GM21717 (cell line): ENCODE measurements at regions not wholly inside any gene's neighbourhood (a gene's known extent, or its start where the extent isn't known, plus 50 kb on each side); places are given as distances from the start of the nearest gene placed in this dataset.

Experiments
- ATAC-seq: cut with Tn5 transposase; IDR thresholded peaks from one replicate; pipeline ENCODE4 v1.9.1; 2021; ENCODE audit warnings: mild to moderate bottlenecking, moderate library complexity; ENCODE audit not compliant: unreplicated experiment

DNA sequence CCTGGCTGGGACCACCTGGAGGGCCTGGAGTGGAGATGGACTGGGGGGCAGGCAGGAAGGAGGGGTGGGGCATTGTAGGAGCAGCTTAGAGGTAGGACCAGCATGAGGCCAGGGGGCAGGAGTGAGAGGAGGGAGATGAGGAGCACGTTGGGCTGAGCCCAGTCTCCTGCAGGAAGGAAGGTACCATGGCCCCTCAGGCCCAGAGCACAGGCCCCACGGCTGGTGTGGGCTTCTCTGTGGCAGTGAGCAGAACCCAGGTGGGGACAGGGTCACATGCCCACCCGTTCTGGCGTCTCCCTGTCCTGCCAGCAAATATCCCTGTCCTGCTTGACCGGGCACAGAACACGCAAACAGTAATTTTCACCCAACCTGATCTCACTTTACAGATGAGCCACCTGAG is 141.8 kb downstream of the ENGASE start:
- no peak for ATAC-seq

DNA sequence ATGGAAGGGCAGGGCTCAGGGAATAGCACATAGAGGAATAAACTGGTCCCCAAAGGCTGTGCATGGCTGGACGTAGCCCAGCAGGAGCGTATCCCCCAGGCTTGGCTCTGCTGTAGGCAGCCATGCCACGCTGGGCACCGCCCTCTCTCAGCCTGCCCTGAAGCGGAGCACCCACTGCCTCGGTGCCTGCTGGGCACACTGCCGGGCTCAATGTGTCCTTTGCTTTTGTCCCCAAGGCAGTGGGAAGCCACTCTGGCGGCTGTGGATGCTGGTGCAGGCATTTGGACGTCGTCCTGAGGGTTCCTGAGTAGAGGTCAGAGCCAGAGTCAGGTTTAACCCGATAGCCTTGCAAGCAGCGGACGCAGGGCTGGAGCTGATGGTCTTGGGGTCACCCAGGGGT is 141.0 kb downstream of the ENGASE start:
- no peak for ATAC-seq

DNA sequence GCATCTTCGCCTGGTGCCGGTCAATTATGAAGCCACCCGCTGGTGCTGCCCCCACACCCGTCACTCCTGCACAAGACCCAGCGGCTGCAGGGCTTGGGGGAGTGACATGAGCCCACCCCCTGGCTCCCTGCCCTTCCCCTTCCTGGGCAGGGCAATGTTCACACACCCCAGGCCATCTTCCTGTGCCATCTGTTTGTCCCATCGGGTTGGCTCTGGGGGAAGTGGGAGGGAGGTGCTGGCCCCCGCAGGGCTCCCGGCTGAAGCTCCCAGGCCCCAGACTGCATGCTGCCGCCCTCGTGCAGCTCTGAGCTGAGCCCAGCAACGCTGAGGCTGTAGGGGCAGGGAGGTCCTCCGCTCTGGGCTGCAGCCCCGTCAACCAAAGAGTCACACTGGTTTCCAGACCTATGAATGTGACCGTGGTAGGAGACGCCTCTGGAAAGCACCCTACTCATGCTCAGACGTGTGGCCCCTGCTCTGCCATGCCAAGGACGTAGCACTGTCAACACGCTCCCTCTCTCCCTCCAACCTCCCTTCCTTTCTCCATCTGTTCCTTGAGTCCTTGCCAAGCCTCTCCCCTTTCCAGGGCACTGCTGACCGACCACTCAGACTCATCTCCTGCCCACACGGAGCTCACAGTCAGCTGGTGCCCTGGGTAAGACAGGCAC is 140.4 kb downstream of the ENGASE start:
- ATAC-seq = no peak

DNA sequence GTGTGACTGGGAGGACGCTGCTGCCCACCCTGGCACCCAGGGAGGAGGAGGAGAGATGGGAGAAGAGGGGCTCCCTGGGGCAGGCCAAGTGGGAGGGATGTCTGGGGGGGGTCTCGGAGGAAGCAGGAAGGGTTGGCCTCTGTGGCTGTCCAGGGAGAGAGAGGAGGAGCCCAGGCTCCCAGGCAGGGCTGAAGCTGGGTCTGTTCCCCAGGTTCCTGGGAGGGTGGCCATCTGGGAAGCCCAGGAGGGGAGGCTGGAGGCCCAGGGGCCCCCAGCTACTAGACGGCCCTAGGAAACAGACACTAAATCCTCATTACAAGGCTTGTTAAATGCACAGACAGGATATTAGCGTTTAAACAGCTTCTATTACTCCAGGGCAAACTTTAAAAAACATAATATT is 139.8 kb downstream of the ENGASE start:
- no peak for ATAC-seq

DNA sequence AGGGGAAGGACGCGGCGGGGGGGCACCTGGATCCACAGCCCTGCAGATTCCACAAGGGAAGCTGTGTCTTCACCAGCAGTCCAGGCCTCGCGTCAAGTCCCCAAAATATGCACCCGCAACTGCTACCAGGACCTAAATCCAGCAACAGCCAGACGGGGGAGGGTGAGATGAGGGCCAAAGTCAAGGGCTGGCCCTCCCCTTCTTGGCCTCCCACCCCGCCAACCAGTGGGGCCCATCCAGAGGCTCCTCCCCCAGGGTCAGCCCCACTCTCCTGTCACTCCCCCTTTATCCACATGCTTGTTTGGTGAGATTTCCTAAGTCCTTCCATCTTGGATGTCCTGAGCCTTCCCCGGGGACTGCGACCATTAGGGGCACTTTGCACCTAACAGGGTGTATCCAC is 138.7 kb downstream of the ENGASE start:
- no peak for ATAC-seq

DNA sequence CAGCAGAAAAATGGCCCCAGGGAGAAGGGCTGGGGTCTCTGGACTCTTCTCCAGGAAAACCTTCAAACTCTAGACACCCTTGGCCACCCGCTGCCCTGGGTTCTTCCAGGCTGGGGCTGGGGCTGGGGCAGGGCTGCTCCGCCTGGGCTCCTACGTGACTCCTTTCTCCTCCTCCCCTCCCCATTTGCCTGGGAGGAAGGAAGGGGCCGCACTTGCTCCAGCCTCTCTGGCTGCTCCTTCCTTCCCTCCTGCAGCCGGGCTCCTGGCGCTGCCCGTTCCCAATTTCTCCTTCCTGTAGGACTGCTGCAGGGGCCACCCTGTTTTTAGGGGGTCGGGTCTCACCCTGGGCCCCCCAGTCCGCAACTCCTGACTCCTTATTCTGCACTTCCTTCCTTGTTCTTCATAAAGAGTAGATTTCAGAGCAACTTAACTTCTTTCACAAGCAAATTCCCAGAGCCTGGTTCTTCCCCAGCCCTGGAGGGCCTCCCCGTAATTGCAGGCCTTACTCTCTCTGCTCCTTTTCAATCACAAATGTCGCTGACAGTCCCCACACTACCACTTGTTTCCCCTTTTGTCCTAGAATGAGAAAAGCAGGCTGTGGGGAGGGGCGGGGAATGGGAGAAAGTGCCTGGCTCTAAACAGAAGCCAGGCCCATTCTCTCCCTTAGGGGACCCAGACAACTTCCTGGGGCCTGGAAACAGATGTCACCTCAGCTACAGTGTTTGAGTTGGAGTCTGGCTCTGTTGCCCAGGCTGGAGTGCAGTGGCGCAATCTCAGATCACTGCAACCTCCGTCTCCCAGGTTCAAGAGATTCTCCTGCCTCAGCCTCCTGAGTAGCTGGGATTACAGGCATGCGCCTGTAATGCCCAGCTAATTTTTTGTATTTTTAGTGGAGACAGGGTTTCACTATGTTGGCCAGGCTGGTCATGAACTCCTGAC is 137.8 kb downstream of the ENGASE start:
- no peak for ATAC-seq

DNA sequence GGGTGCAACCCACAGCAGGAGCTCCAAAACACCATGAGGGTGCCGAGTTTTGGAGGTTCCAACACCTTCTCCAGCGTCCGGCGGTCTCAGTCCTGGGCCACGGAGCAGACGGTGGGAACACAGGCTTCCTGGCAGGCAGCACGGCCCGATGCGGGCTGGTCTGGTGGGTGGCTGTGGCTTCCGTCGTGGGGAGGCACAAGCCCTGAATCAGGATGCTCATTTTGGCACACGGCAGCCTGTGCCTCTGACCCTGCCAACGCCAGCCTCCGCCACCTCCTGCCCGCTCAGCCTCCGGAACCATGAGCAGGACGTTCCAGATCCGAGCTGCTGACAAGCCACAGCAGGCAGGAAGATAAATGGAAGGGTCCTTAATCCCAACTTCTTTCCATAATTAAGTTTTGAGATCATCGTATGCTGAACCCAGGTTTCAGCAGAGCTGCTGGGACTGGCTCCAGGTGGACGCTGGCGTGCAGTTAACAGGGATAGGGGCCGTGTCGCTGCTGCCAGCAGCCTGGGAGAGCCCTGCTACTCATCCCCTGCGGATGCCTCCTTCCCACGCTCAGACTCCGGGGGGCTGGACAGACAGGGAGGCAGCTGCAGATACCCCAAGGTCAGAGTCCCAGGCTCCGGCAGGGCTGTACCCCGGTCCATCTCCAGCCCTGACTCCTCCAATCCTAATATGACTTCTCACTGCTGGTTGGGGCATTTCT is 136.6 kb downstream of the ENGASE start:
- no peak for ATAC-seq

DNA sequence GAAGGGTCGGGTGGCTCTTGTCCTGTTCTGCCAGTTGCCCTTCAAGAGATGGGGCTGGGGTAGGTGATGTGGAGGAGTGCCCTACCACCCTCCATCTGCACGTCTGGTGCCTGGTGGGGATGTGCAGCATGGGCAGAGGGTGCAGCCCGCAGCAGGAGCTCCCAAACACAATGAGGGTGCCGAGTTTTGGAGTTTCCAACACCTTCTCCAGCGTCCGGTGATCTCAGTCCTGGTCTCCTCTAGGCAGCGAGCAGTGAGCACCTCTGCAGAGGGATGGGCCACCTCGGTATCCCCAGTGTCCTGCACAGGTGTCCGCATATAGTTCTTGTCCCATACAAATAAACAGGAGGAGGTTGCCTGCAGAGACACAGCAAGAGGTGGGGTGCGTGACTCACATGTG is 136.0 kb downstream of the ENGASE start:
- ATAC-seq = no peak

DNA sequence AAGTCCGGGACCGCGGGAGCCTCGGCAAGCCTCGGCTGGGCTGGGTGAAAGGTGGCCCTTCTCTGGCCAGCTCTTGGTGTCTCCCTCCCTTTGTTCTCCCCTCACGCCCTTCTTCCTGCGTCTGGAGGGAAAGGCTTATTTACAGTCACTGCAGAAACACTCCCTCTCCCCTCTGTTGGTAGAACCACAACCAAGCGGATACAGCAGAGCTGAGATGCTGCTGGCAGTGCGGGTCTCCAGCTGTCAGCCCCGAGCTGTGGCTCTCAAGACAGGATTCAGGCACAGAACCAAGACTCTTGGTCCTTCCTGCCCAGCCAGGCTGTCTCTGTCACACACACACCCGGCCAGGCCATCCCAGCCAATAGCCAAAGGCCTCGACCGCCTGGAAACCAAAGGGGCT is 133.3 kb downstream of the ENGASE start:
- ATAC-seq = no peak

DNA sequence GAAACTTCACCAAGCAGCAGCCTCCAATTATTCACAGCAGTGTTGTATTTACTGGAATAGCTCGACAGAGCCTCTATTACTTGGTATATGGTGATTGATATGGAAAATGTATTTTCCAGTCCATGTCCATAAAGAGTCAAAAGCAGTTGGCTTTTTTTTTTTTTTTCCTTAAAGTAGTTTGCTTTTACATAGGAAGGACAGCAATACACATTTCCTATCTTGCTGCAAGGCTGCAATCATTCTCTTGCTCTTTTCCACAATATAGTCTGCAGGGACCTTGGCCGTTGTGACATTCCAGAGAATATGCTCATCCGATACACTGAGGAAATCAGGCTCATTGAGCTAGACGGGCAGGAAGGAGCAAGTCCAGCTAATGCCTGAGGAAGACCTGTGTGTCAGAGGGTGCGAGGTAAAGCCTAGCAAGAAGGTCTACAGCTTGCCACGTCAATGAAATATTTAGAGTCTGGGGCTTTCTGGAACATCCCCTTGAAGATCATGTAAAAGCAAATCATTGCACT is 131.1 kb downstream of the ENGASE start:
- no peak for ATAC-seq

DNA sequence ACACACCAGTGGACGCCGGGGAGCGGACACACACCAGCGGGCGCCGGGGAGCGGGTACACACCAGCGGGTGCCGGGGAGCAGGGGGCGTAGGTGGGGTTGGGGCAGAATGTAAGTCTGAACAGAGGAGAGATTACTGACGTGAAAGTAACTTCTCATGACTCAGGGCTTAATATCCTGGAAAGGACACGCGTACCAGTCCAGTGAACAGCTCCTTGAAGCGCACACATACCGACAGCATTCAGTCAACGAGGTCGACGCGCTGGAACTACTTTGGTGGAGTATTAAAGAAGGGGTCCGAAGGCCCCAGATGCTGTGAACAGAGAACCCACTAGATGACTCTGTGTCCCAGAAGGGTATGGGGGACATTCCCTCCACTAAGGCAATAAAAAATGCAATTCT is 129.6 kb downstream of the ENGASE start:
- no peak for ATAC-seq

DNA sequence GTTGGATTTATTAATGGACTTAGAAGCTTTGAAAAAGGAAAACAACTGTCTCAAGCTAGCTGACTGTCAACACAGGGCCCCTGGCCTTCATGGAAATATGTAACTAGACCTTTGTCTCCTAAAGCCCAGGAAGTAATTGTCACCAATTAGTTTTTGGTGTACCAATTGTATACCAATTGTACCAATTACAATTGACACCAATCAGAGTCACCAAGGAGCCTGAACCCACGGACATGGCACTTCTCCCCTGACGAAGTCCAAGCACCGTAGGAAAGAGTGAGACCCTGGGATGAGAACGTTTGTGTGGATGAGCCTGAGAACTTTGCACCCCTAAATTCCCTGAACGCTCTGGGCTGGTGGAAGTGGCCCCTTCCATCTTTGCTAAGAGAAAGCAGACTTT is 129.0 kb downstream of the ENGASE start:
- ATAC-seq = no peak

DNA sequence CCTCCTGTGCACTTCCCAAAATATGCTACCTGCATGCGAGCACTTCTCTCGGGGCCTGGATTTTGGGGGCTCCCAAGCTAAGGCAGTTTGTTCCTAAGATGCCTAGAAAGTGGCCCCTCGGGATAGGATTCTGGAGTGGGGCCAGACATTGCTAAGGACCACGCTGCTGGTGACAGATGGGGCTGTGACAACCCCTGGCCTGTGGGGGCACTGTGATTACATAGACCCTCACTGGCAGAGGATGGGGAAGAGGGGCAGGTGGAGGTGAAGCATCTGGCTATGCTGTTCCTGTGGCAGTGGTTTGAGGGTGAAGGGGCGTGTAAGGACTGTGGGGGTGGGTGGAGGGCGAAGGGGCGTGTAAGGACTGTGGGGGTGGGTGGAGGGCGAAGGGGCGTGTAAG is 128.4 kb downstream of the ENGASE start:
- no peak for ATAC-seq

DNA sequence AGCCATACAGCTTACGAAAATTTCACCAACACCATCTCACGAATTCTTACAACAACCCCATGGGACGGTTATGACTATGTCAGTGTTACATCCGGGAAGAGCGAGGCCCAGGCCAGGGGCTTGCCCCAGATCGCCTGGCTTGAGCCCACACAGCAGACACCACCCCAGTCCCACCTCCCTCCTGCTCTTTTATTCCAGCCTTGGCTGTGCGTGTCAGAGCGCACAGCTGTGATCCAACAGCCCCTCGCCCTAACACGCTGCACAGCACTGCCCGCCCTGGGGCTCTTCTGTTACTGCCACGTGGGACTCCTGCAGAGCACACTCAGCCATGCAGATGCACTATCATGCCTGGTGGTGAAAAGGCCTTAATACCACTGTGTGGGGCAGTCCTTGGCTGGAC is 127.9 kb downstream of the ENGASE start:
- ATAC-seq = no peak

DNA sequence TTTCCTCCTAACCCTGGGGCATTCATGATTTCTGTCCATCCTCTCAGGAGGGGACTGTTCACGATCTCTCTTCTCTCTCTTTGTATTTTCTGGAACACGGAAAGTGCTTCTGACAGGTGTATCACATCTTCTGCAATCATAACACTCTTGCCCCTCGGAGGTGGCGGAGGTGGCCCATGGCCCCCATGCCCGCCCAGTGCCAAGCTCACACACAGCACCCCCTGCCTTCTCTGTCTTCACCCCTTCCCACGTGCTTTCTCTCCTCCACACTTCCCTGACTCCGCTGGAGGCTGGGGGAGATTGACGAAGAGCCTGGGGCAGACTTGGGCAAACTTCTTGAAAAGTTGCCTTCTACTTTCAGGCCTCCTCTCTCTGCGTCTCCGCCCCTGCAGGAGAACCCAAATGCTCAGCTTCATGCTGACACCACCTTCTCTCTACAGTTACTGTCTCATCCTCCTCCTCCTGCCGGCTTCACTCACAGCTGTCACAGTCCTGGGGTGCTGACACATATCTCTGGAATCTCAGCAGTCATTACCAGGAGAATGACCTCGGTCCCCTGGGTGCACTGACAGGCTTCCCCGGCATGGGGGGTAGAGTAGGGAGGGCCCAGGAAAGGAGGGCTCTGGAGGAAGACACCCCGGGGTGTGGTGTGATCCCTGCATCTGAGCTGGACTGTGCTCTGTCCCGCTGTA is 127.1 kb downstream of the ENGASE start:
- ATAC-seq = no peak

DNA sequence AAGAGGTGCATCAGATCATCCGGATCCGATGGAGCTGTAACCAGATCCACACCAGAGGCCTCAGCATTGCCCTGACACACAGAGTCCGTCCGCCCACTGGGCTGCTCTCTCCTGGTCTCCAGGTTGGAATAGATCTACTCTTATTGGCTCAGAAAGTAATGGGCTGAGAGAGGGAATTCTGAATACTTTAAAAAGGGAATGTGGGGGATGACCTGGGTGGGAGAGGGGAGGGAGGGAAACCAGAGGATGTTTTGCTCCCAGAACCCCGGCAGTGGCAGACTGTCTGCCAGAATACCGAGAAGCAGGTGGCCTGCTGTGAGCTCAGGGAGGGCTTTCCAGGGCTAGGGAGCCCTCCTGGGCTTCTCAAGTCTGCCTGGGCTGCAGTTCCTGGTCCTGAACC is 126.5 kb downstream of the ENGASE start:
- ATAC-seq = no peak

DNA sequence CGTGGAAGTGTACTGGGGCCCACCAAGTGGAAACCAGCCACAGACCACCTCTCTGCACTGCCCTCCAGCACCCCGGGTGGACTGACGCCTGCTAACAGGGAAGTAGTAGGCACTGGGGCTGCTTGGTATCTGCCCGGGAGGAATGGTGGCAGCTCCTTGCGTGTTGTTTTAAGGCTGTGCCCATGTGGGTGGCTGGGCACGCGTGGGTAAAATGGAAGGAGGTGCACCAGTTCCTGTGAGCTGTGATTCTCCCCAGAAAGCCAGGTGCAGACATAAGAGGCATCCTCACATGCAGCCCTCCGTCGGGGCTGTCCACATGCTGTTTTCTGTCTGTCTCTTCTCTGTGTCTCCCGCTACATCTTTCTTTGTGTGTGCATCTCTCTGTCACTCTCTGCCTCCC is 122.3 kb downstream of the ENGASE start:
- ATAC-seq = no peak

DNA sequence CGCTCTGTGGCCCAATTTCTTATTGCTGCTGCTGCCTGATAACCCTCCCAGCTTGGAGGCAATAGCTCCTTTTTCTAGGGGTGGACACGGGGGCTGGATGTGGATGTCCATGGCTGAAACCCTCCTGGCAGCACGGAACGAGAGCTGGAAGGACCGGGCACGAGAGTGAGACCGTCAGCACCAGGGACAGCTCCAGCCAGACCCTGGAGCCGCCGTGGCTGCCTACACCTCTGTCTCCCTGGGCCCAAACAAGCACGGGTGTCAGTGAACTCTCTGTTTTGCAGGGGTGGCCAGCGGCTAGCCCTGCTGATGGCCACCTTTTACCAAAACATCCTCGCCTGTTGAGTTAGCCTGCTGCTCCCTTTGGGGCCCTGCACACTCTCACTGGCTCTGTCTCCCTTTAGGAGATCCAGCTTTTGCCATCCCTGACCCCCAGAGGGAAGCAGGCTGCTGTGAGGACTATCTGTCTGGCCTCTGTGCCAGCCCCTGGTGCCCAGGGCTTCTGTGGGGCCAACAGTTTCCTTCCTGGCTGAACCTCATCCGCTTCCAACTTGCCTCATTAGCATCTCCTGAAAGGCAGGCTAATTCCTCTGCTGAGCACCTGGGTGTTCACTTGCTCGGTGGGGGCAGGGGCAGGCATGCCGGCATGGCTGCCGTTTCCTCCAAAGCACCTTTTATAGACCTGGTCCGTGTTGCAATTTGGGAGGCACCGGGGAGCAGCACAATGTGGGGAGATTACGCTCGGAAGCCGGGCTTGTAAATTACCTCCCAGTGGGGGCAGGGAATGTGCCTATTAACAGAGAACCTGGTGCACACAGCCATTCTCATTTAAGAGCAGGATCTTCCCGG is 118.1 kb downstream of the ENGASE start:
- no peak for ATAC-seq

DNA sequence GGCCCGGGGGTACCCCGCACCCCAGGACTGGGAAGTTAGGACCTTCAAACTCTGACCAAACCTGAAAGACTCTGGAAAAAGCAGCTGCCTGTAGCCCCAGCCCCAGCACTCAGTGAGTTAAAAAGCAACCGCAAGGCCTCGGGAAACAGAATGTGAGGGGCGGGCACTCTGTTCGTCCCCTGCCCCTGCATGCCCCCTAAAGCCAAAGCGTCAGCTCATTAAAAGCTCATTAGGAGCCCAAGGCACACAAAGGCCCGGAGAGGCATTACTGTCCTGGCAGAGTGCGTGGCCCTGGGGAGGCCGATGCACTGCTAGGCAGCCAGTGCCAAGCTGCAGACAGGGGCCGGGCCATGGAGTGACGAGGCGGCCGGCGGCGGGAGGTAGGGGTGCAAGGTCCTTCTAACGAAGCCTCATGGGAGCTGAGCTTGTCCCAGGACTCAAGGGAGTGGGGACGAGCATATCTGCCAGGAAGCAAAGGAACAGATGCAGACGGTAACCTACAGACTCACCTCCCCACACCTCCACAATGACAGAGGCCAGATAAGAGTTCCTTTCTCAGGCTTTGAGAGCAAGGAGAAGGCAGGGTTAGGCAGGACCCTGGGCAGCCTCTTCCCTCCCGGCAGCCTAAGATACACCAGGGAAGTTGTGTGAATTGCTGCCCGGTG is 116.8 kb downstream of the ENGASE start:
- ATAC-seq = no peak

DNA sequence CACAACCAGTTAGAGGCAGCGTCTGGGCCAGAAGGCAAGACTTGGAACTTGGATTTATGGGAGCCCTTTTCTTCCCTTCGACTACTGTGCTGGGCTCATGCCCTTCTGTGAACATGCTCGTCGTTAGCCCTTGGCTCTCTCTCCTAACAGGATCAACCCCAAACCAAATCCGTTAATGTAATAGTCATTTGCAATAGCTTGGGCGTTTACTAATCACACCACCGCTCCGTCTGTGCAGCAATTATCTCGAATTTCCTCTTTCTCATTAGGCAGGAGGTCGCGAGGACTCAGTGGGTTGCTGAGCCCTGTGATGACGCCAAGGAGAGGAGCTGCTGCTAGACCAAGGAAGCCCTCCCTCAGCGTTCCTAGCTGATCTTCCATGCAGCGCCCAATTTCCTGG is 114.7 kb downstream of the ENGASE start:
- ATAC-seq = no peak
